GM12864 (cell line): ENCODE measurements at regions not wholly inside any gene's neighbourhood (a gene's known extent, or its start where the extent isn't known, plus 50 kb on each side); places are given as distances from the start of the nearest gene placed in this dataset.

Experiments used
- DNase-seq: peaks from one replicate; pipeline ENCODE4 v3.0.0-alpha.2; 2011; ENCODE audit warnings: low read depth
- H3K4me3 ChIP-seq: 2 replicates; pipeline ENCODE4 v1.5.1; 2011; ENCODE audit warnings: mild to moderate bottlenecking, low read depth, low read length, control low read depth
- CTCF ChIP-seq: IDR thresholded peaks from 2 replicates; pipeline ENCODE4 v1.5.1; 2011; ENCODE audit warnings: low read depth, mild to moderate bottlenecking, moderate library complexity, low read length, control low read depth, inconsistent platforms; ENCODE audit errors: missing control alignments

GRCh38 chr2:204042401-204042800 is 105.8 kb downstream of the ICOS start:
- DNase-seq: no peak
- H3K4me3 ChIP-seq: no peak overlapping the region
- TF ChIP-seq CTCF: no peak

- no peak for TF ChIP-seq CTCF
- DNase-seq: no peak
- H3K4me3 ChIP-seq: no peak overlapping the region
Measured at GRCh38 chr2:204046145-204046544, 109.6 kb downstream of the ICOS start.

- no peak for TF ChIP-seq CTCF
- no peak overlapping the region for H3K4me3 ChIP-seq
- no peak for DNase-seq
Measured at GRCh38 chr2:204049635-204050034, 113.1 kb downstream of the ICOS start.

- no peak overlapping the region for H3K4me3 ChIP-seq
- DNase-seq: no peak
- TF ChIP-seq CTCF: no peak
Measured at GRCh38 chr2:204050681-204051080, 114.1 kb downstream of the ICOS start.

- peak; percentile 47 for TF ChIP-seq CTCF
- DNase-seq: no peak
- H3K4me3 ChIP-seq: no peak overlapping the region
Measured at GRCh38 chr2:204051476-204051875, 114.9 kb downstream of the ICOS start.

- no peak overlapping the region for H3K4me3 ChIP-seq
- TF ChIP-seq CTCF: no peak
- DNase-seq: no peak
Measured at GRCh38 chr2:204051984-204052556, 115.5 kb downstream of the ICOS start.

GRCh38 chr2:204059016-204059415 is 122.5 kb downstream of the ICOS start:
- H3K4me3 ChIP-seq: no peak overlapping the region
- no peak for TF ChIP-seq CTCF
- no peak for DNase-seq
